HCT116 (cell line): ENCODE measurements at regions not wholly inside any gene's neighbourhood (a gene's known extent, or its start where the extent isn't known, plus 50 kb on each side); places are given as distances from the start of the nearest gene placed in this dataset.

ENCODE experiments used
- ATAC-seq: fragments of 200-7000 bp; cut with Tn5 transposase; 2 replicates; pipeline ENCODE4 v1.9.1; 2020; ENCODE audit warnings: mild to moderate bottlenecking, moderate library complexity
- BruUV-seq: library from RNA; stranded (reverse); fragments of 400-500 nt; replicated peaks from 2 replicates; lab custom pipeline; 2021; lab: Mats Ljungman, UMichigan
- CTCF ChIA-PET: fragments of 300-600 bp; sonication (Branson Sonifier 250); formaldehyde crosslinking; loops from one replicate; lab custom pipeline; 2021; ENCODE audit warnings: antibody characterized with exemption; lab: Charles Lee
- POLR2A ChIA-PET: fragments of 300-600, 350-600 bp; sonication (Branson Sonifier 250); formaldehyde crosslinking; loops from one replicate; lab custom pipeline; 2021; ENCODE audit warnings: antibody characterized with exemption; lab: Charles Lee
- RAD21 ChIA-PET, 2 experiments: fragments of 300-600 bp; sonication (Branson Sonifier 250); formaldehyde crosslinking; loops; one replicate each; lab custom pipeline; 2023; ENCODE audit warnings: low total read pairs in 2 of 2; ENCODE audit not compliant: uncharacterized antibody in 2 of 2, unreplicated experiment in 2 of 2, low non-redundant PET in 1 of 2; lab: Charles Lee
- DNase-seq: peaks from one replicate; pipeline ENCODE4 v3.0.0-alpha.2; 2010; ENCODE audit warnings: low read depth, low spot score
- H2AFZ ChIP-seq: fragments of 200-600 bp; shearing (Covaris generic), sonication (generic); 2 replicates; pipeline ENCODE4 v1.6.1; 2017; ENCODE audit warnings: low read depth, mixed run types, mixed read lengths, antibody characterized with exemption, low read length; ENCODE audit not compliant: poor library complexity, severe bottlenecking
- H3K27ac ChIP-seq: 2 replicates; pipeline ENCODE4 v1.5.1; 2012; ENCODE audit warnings: low read depth, low read length
- H3K27me3 ChIP-seq: fragments of 200-600 bp; sonication (generic); 2 replicates; pipeline ENCODE4 v1.6.1; 2016; ENCODE audit warnings: mixed run types, low read length, mixed read lengths; ENCODE audit not compliant: insufficient read depth
- H3K36me3 ChIP-seq, 2 experiments: fragments of 200-500 bp in 1 of 2; fragments of 200-600 bp in 1 of 2; sonication (Bioruptor generic) in 1 of 2; sonication (generic) in 1 of 2; 2 replicates each; pipeline versions ENCODE4 v1.5.1 to v1.6.1; 2014 to 2016; ENCODE audit warnings: low read length in 2 of 2, inconsistent platforms in 1 of 2, mixed read lengths in 1 of 2, mixed run types in 1 of 2; ENCODE audit not compliant: insufficient read depth in 2 of 2, control insufficient read depth in 1 of 2
- H3K4me1 ChIP-seq, 2 experiments: fragments of 200-600 bp in 1 of 2; sonication (generic) in 1 of 2; 2 replicates each; pipeline versions ENCODE4 v1.5.1 to v1.6.1; 2012 to 2017; ENCODE audit warnings: low read length in 2 of 2, inconsistent platforms in 1 of 2, mild to moderate bottlenecking in 1 of 2, mixed read lengths in 1 of 2, mixed run types in 1 of 2, moderate library complexity in 1 of 2; ENCODE audit not compliant: insufficient read depth in 2 of 2, control insufficient read depth in 1 of 2
- H3K4me2 ChIP-seq: fragments of 200-600 bp; sonication (generic); 2 replicates; pipeline ENCODE4 v1.6.1; 2017; ENCODE audit warnings: mixed run types, low read length, mixed read lengths
- H3K4me3 ChIP-seq, 2 experiments: fragments of 200-600 bp in 1 of 2; sonication (generic) in 1 of 2; replicated peaks in 1 of 2; 2 replicates each; pipeline ENCODE4 v1.5.1; 2011 to 2016; ENCODE audit warnings: low read length in 2 of 2, control low read depth in 1 of 2, low read depth in 1 of 2, mild to moderate bottlenecking in 1 of 2, mixed read lengths in 1 of 2, mixed run types in 1 of 2
- H3K79me2 ChIP-seq: fragments of 200-600 bp; sonication (generic); 2 replicates; pipeline ENCODE4 v1.6.1; 2017; ENCODE audit warnings: mild to moderate bottlenecking, mixed run types, low read length, moderate library complexity, mixed read lengths; ENCODE audit not compliant: insufficient read depth
- H3K9ac ChIP-seq: fragments of 200-600 bp; sonication (generic); 2 replicates; pipeline ENCODE4 v1.6.1; 2016; ENCODE audit warnings: low read length, mixed read lengths
- H3K9me2 ChIP-seq: fragments of 200-600 bp; sonication (generic), shearing (Covaris generic); 2 replicates; pipeline ENCODE4 v1.6.1; 2017; ENCODE audit warnings: mixed run types, mild to moderate bottlenecking, moderate library complexity; ENCODE audit not compliant: insufficient read depth
- H3K9me3 ChIP-seq, 2 experiments: fragments of 200-500 bp in 1 of 2; fragments of 200-600 bp in 1 of 2; sonication (Bioruptor generic) in 1 of 2; sonication (generic) in 1 of 2; 2 replicates each; pipeline ENCODE4 v1.6.1; 2014 to 2017; ENCODE audit warnings: low read length in 2 of 2, mixed read lengths in 2 of 2, inconsistent platforms in 1 of 2, low read depth in 1 of 2, mild to moderate bottlenecking in 1 of 2, mixed run types in 1 of 2, moderate library complexity in 1 of 2; ENCODE audit not compliant: control insufficient read depth in 1 of 2, insufficient read depth in 1 of 2
- H4K20me1 ChIP-seq: fragments of 200-600 bp; sonication (generic), shearing (Covaris generic); 2 replicates; pipeline ENCODE4 v1.6.1; 2017; ENCODE audit warnings: mixed run types, mild to moderate bottlenecking, moderate library complexity; ENCODE audit not compliant: insufficient read depth
- CBX3 ChIP-seq: IDR thresholded peaks from 2 replicates; pipeline ENCODE4 v1.6.1; 2012; ENCODE audit warnings: low read depth
- CTCF ChIP-seq, 3 experiments: fragments of 200-600 bp in 1 of 3; sonication (generic) in 1 of 3; IDR thresholded peaks in 2 of 3; conservative IDR thresholded peaks in 1 of 3; 2 replicates each; pipeline ENCODE4 v1.5.1; 2012 to 2017; ENCODE audit warnings: low read depth in 2 of 3, low read length in 2 of 3, antibody characterized with exemption in 1 of 3, borderline replicate concordance in 1 of 3, control low read depth in 1 of 3, mild to moderate bottlenecking in 1 of 3, mixed read lengths in 1 of 3, mixed run types in 1 of 3, moderate library complexity in 1 of 3; ENCODE audit not compliant: insufficient read depth in 1 of 3
- EGR1 ChIP-seq: IDR thresholded peaks from 2 replicates; pipeline ENCODE4 v1.6.1; 2012; ENCODE audit warnings: low read depth
- EZH2phosphoT487 ChIP-seq: fragments of 200-600 bp; IDR thresholded peaks from 2 replicates; pipeline ENCODE4 v1.6.1; 2018; ENCODE audit warnings: antibody characterized with exemption, borderline replicate concordance
- FOSL1 ChIP-seq: IDR thresholded peaks from 2 replicates; pipeline ENCODE4 v1.6.1; 2012; ENCODE audit warnings: low read depth
- JUND ChIP-seq: IDR thresholded peaks from 2 replicates; pipeline ENCODE4 v1.6.1; 2012
- RAD21 ChIP-seq: IDR thresholded peaks from 2 replicates; pipeline ENCODE4 v1.6.1; 2012; ENCODE audit warnings: low read depth, mild to moderate bottlenecking
- SP1 ChIP-seq: IDR thresholded peaks from 2 replicates; pipeline ENCODE4 v1.6.1; 2012; ENCODE audit warnings: low read depth
- SRF ChIP-seq: IDR thresholded peaks from 2 replicates; pipeline ENCODE4 v1.6.1; 2012; ENCODE audit warnings: low read depth
- TCF7L2 ChIP-seq: IDR thresholded peaks from 2 replicates; pipeline ENCODE4 v1.7.0; 2011; ENCODE audit warnings: borderline replicate concordance, inconsistent platforms; ENCODE audit not compliant: insufficient read depth, insufficient read length; ENCODE audit errors: extremely low read depth
- YY1 ChIP-seq: IDR thresholded peaks from 2 replicates; pipeline ENCODE4 v1.6.1; 2011; ENCODE audit warnings: low read length, low read depth, moderate library complexity, mild to moderate bottlenecking; ENCODE audit not compliant: insufficient replicate concordance; ENCODE audit errors: extremely low read depth
- ZFX ChIP-seq: fragments of 450-650 bp; IDR thresholded peaks from 2 replicates; pipeline ENCODE4 v1.6.1; 2017
- intact Hi-C: fragments of 100-400 bp; cut with micrococcal nuclease; formaldehyde crosslinking; loops from 2 replicates; pipeline ENCODE4 v1.10.0; 2022

GRCh38 chr6:11890849-11891248 lies 112.2 kb upstream of the ADTRP start:
- RAD21 ChIA-PET, result no interaction called here
- ATAC-seq (no peak), DNase-seq (no peak)
- H4K20me1 ChIP-seq, result no peaks in the 10 kb centered on the region
- no peaks in the 10 kb centered on the region for H3K79me2 ChIP-seq
- no peak overlapping the region for H3K9ac ChIP-seq
- POLR2A ChIA-PET, result no interaction called here
- H3K4me1 ChIP-seq, result no peaks in the 10 kb centered on the region
- H3K4me2 ChIP-seq, result no peak overlapping the region
- no peak overlapping the region for H3K27ac ChIP-seq
- CTCF ChIA-PET, result no interaction called here
- intact Hi-C loops, result no loop called here
- H3K9me2 ChIP-seq, result no peaks in the 10 kb centered on the region
- TF ChIP-seq ZFX (no peak), SRF (no peak), SP1 (no peak), FOSL1 (no peak), YY1 (no peak), JUND (no peak), EZH2phosphoT487 (no peak), TCF7L2 (no peak), CTCF (IDR thresholded peaks at IDR 0.05 in 2 of 3, conservative IDR thresholded peaks at IDR 0.05 in 1 of 3; ENCODE audit: borderline replicate concordance in 1 of 3, insufficient read depth in 1 of 3, low read depth in 2 of 3, low read length in 2 of 3) (no peak)
- H2AFZ ChIP-seq, result no peak overlapping the region
- no peaks in the 10 kb centered on the region for H3K9me3 ChIP-seq
- no TSS peak for BruUV-seq
- H3K36me3 ChIP-seq, result no peaks in the 10 kb centered on the region
- no peaks in the 10 kb centered on the region for H3K27me3 ChIP-seq
- H3K4me3 ChIP-seq, result no peak overlapping the region

GRCh38 chr6:11890209-11890608 lies 111.6 kb upstream of the ADTRP start:
- no peak for DNase-seq
- no peaks in the 10 kb centered on the region for H3K9me3 ChIP-seq
- H3K4me1 ChIP-seq, result no peaks in the 10 kb centered on the region
- RAD21 ChIA-PET, result no interaction called here
- TF ChIP-seq FOSL1, result no peak
- no peak for TF ChIP-seq CBX3
- TF ChIP-seq EGR1, result no peak
- no peak for TF ChIP-seq RAD21
- no peak for TF ChIP-seq SP1
- CTCF ChIA-PET, result no interaction called here
- no peak overlapping the region for H3K4me2 ChIP-seq
- no peaks in the 10 kb centered on the region for H3K27me3 ChIP-seq
- H2AFZ ChIP-seq, result no peak overlapping the region
- no peaks in the 10 kb centered on the region for H3K36me3 ChIP-seq
- intact Hi-C loops, result no loop called here
- no peak overlapping the region for H3K9ac ChIP-seq
- no peak overlapping the region for H3K4me3 ChIP-seq
- no peaks in the 10 kb centered on the region for H4K20me1 ChIP-seq
- no peak for ATAC-seq
- no peak overlapping the region for H3K27ac ChIP-seq
- POLR2A ChIA-PET, result no interaction called here
- no peaks in the 10 kb centered on the region for H3K9me2 ChIP-seq
- BruUV-seq, result no TSS peak
- H3K79me2 ChIP-seq, result no peaks in the 10 kb centered on the region
